ENCODE measurements at regions not wholly inside any gene's neighbourhood (a gene's known extent, or its start where the extent isn't known, plus 50 kb on each side); places are given as distances from the start of the nearest gene placed in this dataset.
"Not testable (repeated sequence)": the region's sequence is repeated elsewhere in the genome, so short reads cannot be mapped to it uniquely, and the experiment has no call there.

GRCh38 chr5:177857642-177858200 lies 75.0 kb upstream of the FAM153A start:
- H3K27ac ChIP-seq (ENCODE audit: extremely low read depth, low read depth, low read length); H3K4me3 ChIP-seq (ENCODE audit: low read depth, low read length); H3K36me3 ChIP-seq (ENCODE audit: control insufficient read depth in 2 of 2, insufficient read depth in 1 of 2, low read length in 2 of 2); H3K9me3 ChIP-seq (ENCODE audit: control insufficient read depth, insufficient read depth, low read depth, low read length); CTCF ChIA-PET; POLR2A ChIA-PET; H3K4me1 ChIP-seq (ENCODE audit: control insufficient read depth, insufficient read depth, low read length): not testable (repeated sequence)
- TF ChIP-seq SETDB1 (IDR thresholded peaks at IDR 0.05; ENCODE audit: insufficient read length, low read length) = peak; percentile 70

- POLR2A ChIA-PET; H3K9me3 ChIP-seq (ENCODE audit: control insufficient read depth, insufficient read depth, low read depth, low read length); H3K4me1 ChIP-seq (ENCODE audit: control insufficient read depth, insufficient read depth, low read length); CTCF ChIA-PET; H3K4me3 ChIP-seq (ENCODE audit: low read depth, low read length); H3K36me3 ChIP-seq (ENCODE audit: control insufficient read depth in 2 of 2, insufficient read depth in 1 of 2, low read length in 2 of 2); H3K27ac ChIP-seq (ENCODE audit: extremely low read depth, low read depth, low read length): not testable (repeated sequence)
Observed at GRCh38 chr5:177856474-177856873, 73.8 kb upstream of the FAM153A start.

GRCh38 chr5:177847914-177848313 lies 65.2 kb upstream of the FAM153A start:
- H3K4me3 ChIP-seq (ENCODE audit: low read depth, low read length); H3K4me1 ChIP-seq (ENCODE audit: control insufficient read depth, insufficient read depth, low read length); H3K27ac ChIP-seq (ENCODE audit: extremely low read depth, low read depth, low read length); H3K36me3 ChIP-seq (ENCODE audit: control insufficient read depth in 2 of 2, insufficient read depth in 1 of 2, low read length in 2 of 2); H3K9me3 ChIP-seq (ENCODE audit: control insufficient read depth, insufficient read depth, low read depth, low read length); POLR2A ChIA-PET; CTCF ChIA-PET: not testable (repeated sequence)

GRCh38 chr5:177846598-177846997 lies 63.9 kb upstream of the FAM153A start:
- H3K36me3 ChIP-seq (ENCODE audit: control insufficient read depth in 2 of 2, insufficient read depth in 1 of 2, low read length in 2 of 2); H3K4me3 ChIP-seq (ENCODE audit: low read depth, low read length); H3K9me3 ChIP-seq (ENCODE audit: control insufficient read depth, insufficient read depth, low read depth, low read length); POLR2A ChIA-PET; H3K27ac ChIP-seq (ENCODE audit: extremely low read depth, low read depth, low read length); H3K4me1 ChIP-seq (ENCODE audit: control insufficient read depth, insufficient read depth, low read length); CTCF ChIA-PET: not testable (repeated sequence)

GRCh38 chr5:177845906-177846305 lies 63.2 kb upstream of the FAM153A start:
- H3K36me3 ChIP-seq (ENCODE audit: control insufficient read depth in 2 of 2, insufficient read depth in 1 of 2, low read length in 2 of 2); H3K9me3 ChIP-seq (ENCODE audit: control insufficient read depth, insufficient read depth, low read depth, low read length); CTCF ChIA-PET; H3K27ac ChIP-seq (ENCODE audit: extremely low read depth, low read depth, low read length); H3K4me1 ChIP-seq (ENCODE audit: control insufficient read depth, insufficient read depth, low read length); H3K4me3 ChIP-seq (ENCODE audit: low read depth, low read length); POLR2A ChIA-PET: not testable (repeated sequence)

- H3K4me1 ChIP-seq (ENCODE audit: control insufficient read depth, insufficient read depth, low read length); H3K27ac ChIP-seq (ENCODE audit: extremely low read depth, low read depth, low read length); CTCF ChIA-PET; POLR2A ChIA-PET; H3K36me3 ChIP-seq (ENCODE audit: control insufficient read depth in 2 of 2, insufficient read depth in 1 of 2, low read length in 2 of 2); H3K4me3 ChIP-seq (ENCODE audit: low read depth, low read length); H3K9me3 ChIP-seq (ENCODE audit: control insufficient read depth, insufficient read depth, low read depth, low read length): not testable (repeated sequence)
Observed at GRCh38 chr5:177836191-177836590, 53.5 kb upstream of the FAM153A start.
